Endothelial cell of umbilical vein (primary cell): ENCODE measurements at regions not wholly inside any gene's neighbourhood (a gene's known extent, or its start where the extent isn't known, plus 50 kb on each side); places are given as distances from the start of the nearest gene placed in this dataset.

ENCODE experiments used
- BruUV-seq: library from RNA; stranded (reverse); fragments of 400-500 nt; replicated peaks from 2 replicates; lab custom pipeline; 2021; lab: Mats Ljungman, UMichigan
- CTCF ChIA-PET: fragments of 300-600, 350-600 bp; sonication (Branson Sonifier 250); formaldehyde crosslinking; loops from one replicate; lab custom pipeline; 2021; ENCODE audit warnings: antibody characterized with exemption, inconsistent platforms; lab: Charles Lee
- POLR2A ChIA-PET: fragments of 300-600, 350-600 bp; sonication (Branson Sonifier 250); formaldehyde crosslinking; loops from one replicate; lab custom pipeline; 2021; ENCODE audit warnings: antibody characterized with exemption, inconsistent platforms; lab: Charles Lee
- DNase-seq: peaks from one replicate; pipeline ENCODE4 v3.0.0-alpha.2; 2011; ENCODE audit warnings: low read depth, low spot score
- FAIRE-seq: peaks from 2 replicates; lab custom pipeline; 2011; peaks lifted over from hg19 to GRCh38; lab: Jason Lieb, UNC
- H2AFZ ChIP-seq: 2 replicates; pipeline ENCODE4 v1.6.0; 2012; ENCODE audit warnings: low read depth, low read length, control low read depth, inconsistent platforms
- H3K27ac ChIP-seq: 2 replicates; pipeline ENCODE4 v1.5.1; 2011; ENCODE audit warnings: low read depth, mild to moderate bottlenecking, control low read depth, low read length, moderate library complexity; ENCODE audit not compliant: insufficient read depth
- H3K27me3 ChIP-seq, 2 experiments: 2 replicates each; pipeline versions ENCODE4 v1.6.0 to v1.6.1; 2011; ENCODE audit warnings: low read length in 2 of 2, mixed read lengths in 1 of 2; ENCODE audit not compliant: control insufficient read depth in 2 of 2, insufficient read depth in 2 of 2
- H3K36me3 ChIP-seq, 2 experiments: 2 replicates in 1 of 2; 3 replicates in 1 of 2; pipeline ENCODE4 v1.5.1; 2011; ENCODE audit warnings: low read length in 2 of 2, mild to moderate bottlenecking in 1 of 2, moderate library complexity in 1 of 2; ENCODE audit not compliant: control insufficient read depth in 2 of 2, insufficient read depth in 2 of 2; ENCODE audit errors: extremely low read depth in 1 of 2
- H3K4me1 ChIP-seq: 3 replicates; pipeline ENCODE4 v1.5.1; 2011; ENCODE audit warnings: mild to moderate bottlenecking, low read length; ENCODE audit not compliant: control insufficient read depth, insufficient read depth; ENCODE audit errors: extremely low read depth
- H3K4me2 ChIP-seq: 2 replicates; pipeline ENCODE4 v1.6.1; 2011; ENCODE audit warnings: low read length, control low read depth, mixed read lengths; ENCODE audit not compliant: insufficient read depth
- H3K4me3 ChIP-seq, 3 experiments: fragments of 200-600 bp in 1 of 3; sonication (generic), shearing (Covaris generic) in 1 of 3; replicated peaks in 1 of 3; 2 replicates each; pipeline ENCODE4 v1.5.1; 2011 to 2016; ENCODE audit warnings: control low read depth in 3 of 3, low read length in 3 of 3, mild to moderate bottlenecking in 2 of 3, inconsistent platforms in 1 of 3, low read depth in 1 of 3, moderate library complexity in 1 of 3; ENCODE audit not compliant: insufficient read depth in 1 of 3
- H3K79me2 ChIP-seq: 2 replicates; pipeline ENCODE4 v1.6.0; 2012; ENCODE audit warnings: low read length, inconsistent platforms; ENCODE audit not compliant: control insufficient read depth, insufficient read depth
- H3K9ac ChIP-seq: replicated peaks from 2 replicates; pipeline ENCODE3; 2011; ENCODE audit warnings: low read length, control low read depth; ENCODE audit not compliant: insufficient read depth; ENCODE audit errors: extremely low read depth
- H3K9me1 ChIP-seq: replicated peaks from 3 replicates; pipeline ENCODE4 v1.6.0; 2011; ENCODE audit warnings: mild to moderate bottlenecking, low read length; ENCODE audit not compliant: control insufficient read depth, insufficient read depth; ENCODE audit errors: extremely low read depth
- H3K9me3 ChIP-seq: replicated peaks from 2 replicates; pipeline ENCODE4 v1.5.1; 2012; ENCODE audit warnings: low read length, inconsistent platforms; ENCODE audit not compliant: control insufficient read depth, insufficient read depth
- H4K20me1 ChIP-seq: replicated peaks from 2 replicates; pipeline ENCODE3; 2011; ENCODE audit warnings: mild to moderate bottlenecking, low read length; ENCODE audit not compliant: control insufficient read depth, insufficient read depth; ENCODE audit errors: extremely low read depth
- CTCF ChIP-seq, 2 donors: IDR thresholded peaks; 1 replicate in 1 of 2; 2 replicates in 1 of 2; pipeline ENCODE4 v1.5.1; 2011; ENCODE audit warnings: low read length in 2 of 2, mild to moderate bottlenecking in 2 of 2, moderate library complexity in 2 of 2, control low read depth in 1 of 2, inconsistent platforms in 1 of 2, low read depth in 1 of 2; ENCODE audit not compliant: insufficient read depth in 1 of 2; ENCODE audit errors: extremely low read depth in 1 of 2
- EZH2 ChIP-seq: IDR thresholded peaks from 2 replicates; pipeline ENCODE4 v1.6.1; 2012; ENCODE audit warnings: borderline replicate concordance, low read depth, mild to moderate bottlenecking, moderate library complexity, low read length, inconsistent platforms; ENCODE audit not compliant: severe bottlenecking
- FOS ChIP-seq: IDR thresholded peaks from 2 replicates; pipeline ENCODE4 v1.6.1; 2011; ENCODE audit warnings: mild to moderate bottlenecking, low read length, moderate library complexity, borderline replicate concordance; ENCODE audit not compliant: insufficient read depth
- GATA2 ChIP-seq: IDR thresholded peaks from 2 replicates; pipeline ENCODE4 v1.7.0; 2011; ENCODE audit warnings: low read depth, mild to moderate bottlenecking, moderate library complexity, mixed read lengths, low read length; ENCODE audit not compliant: insufficient read length, insufficient read depth
- MAX ChIP-seq: IDR thresholded peaks from 2 replicates; pipeline ENCODE4 v1.6.1; 2011; ENCODE audit not compliant: insufficient read depth, insufficient read length
- MYC ChIP-seq: IDR thresholded peaks from one replicate; pipeline ENCODE4 v1.6.1; 2011; ENCODE audit warnings: mild to moderate bottlenecking, low read depth, low read length
- POLR2AphosphoS5 ChIP-seq: IDR thresholded peaks from 2 replicates; pipeline ENCODE4 v1.6.1; 2012; ENCODE audit warnings: low read depth, mild to moderate bottlenecking, control low read depth, low read length, moderate library complexity; ENCODE audit not compliant: insufficient read depth
- dilution Hi-C: fragments of 300-500 bp; cut with MboI; formaldehyde crosslinking; loops from one replicate; pipeline ENCODE4 v1.15.0; 2019; ENCODE audit warnings: low sequenced_read_pairs; ENCODE audit not compliant: extremely low pct_ligation_motif_present
- intact Hi-C: fragments of 100-400 bp; cut with micrococcal nuclease; formaldehyde crosslinking; loops from one replicate; pipeline ENCODE4 v1.10.0; 2022

- intact Hi-C loops = no loop called here
Measured at GRCh38 chr1:213330281-213330680, 279.2 kb downstream of the RPS6KC1 start.

More at GRCh38 chr1:213330281-213330680, 279.2 kb downstream of the RPS6KC1 start:
- no peak overlapping the region for H3K4me3 ChIP-seq
- ChIA-PET POLR2A (no interaction called here), CTCF (no interaction called here)
- no peak overlapping the region for H2AFZ ChIP-seq
- no peaks in the 10 kb centered on the region for H3K9me3 ChIP-seq
- no peaks in the 10 kb centered on the region for H3K79me2 ChIP-seq
- BruUV-seq = no TSS peak
- TF ChIP-seq FOS (no peak), MAX (no peak), EZH2 (no peak), GATA2 (no peak), CTCF (IDR thresholded peaks at IDR 0.05; ENCODE audit: extremely low read depth in 1 of 2, insufficient read depth in 1 of 2, low read depth in 1 of 2, low read length in 2 of 2) (no peak), MYC (no peak), POLR2AphosphoS5 (no peak)
- DNase-seq = no peak
- no peaks in the 10 kb centered on the region for H3K36me3 ChIP-seq
- H3K27me3 ChIP-seq = no peaks in the 10 kb centered on the region
- dilution Hi-C loops = no loop called here
- no peaks in the 10 kb centered on the region for H3K9me1 ChIP-seq
- no peak for FAIRE-seq
- no peaks in the 10 kb centered on the region for H3K4me1 ChIP-seq
- H3K9ac ChIP-seq = no peak overlapping the region
- H3K27ac ChIP-seq = no peak overlapping the region
- H4K20me1 ChIP-seq = no peaks in the 10 kb centered on the region
- H3K4me2 ChIP-seq = no peak overlapping the region
